Psoas muscle (tissue), 7 donors: ENCODE measurements at regions not wholly inside any gene's neighbourhood (a gene's known extent, or its start where the extent isn't known, plus 50 kb on each side); places are given as distances from the start of the nearest gene placed in this dataset.

Experiments
- ATAC-seq, 4 donors: fragments of 200-7000 bp; cut with Tn5 transposase; one replicate each; pipeline ENCODE4 v1.9.1; 2020; ENCODE audit warnings: moderate library complexity in 3 of 4, mild to moderate bottlenecking in 2 of 4
- DNase-seq, 2 donors: peaks; one replicate each; pipeline ENCODE4 v3.0.0-alpha.2; 2020
- H3K27ac ChIP-seq: fragments of 200-600 bp; one replicate; pipeline ENCODE4 v1.8.0; 2022
- H3K27me3 ChIP-seq, 3 donors: fragments of 200-600 bp in 1 of 3; one replicate each; pipeline versions ENCODE4 v1.6.1 to v1.8.0; 2013 to 2022; ENCODE audit warnings: low read length in 2 of 3, mild to moderate bottlenecking in 2 of 3, moderate library complexity in 1 of 3; ENCODE audit not compliant: insufficient read depth in 3 of 3
- H3K36me3 ChIP-seq, 2 donors: fragments of 200-600 bp in 1 of 2; one replicate each; pipeline versions ENCODE4 v1.6.1 to v1.8.0; 2013 to 2022; ENCODE audit warnings: low read depth in 1 of 2, mild to moderate bottlenecking in 1 of 2, moderate library complexity in 1 of 2; ENCODE audit not compliant: insufficient read depth in 1 of 2
- H3K4me1 ChIP-seq: fragments of 200-600 bp; one replicate; pipeline ENCODE4 v1.8.0; 2022
- H3K4me3 ChIP-seq: fragments of 200-600 bp; one replicate; pipeline ENCODE4 v1.8.0; 2022; ENCODE audit warnings: mild to moderate bottlenecking
- H3K9me3 ChIP-seq: fragments of 200-600 bp; one replicate; pipeline ENCODE4 v1.8.0; 2022
- CTCF ChIP-seq: fragments of 200-600 bp; IDR thresholded peaks from one replicate; pipeline ENCODE4 v1.8.0; 2022; ENCODE audit warnings: antibody characterized with exemption
- WGBS, 3 donors: extraction: QIAGEN DNeasy Blood & Tissue Kit; methylation state at CpG; one replicate each; pipeline versions ENCODE4 v1.1.6 to v1.1.7; 2013; 5-methylcytosine and 5-hydroxymethylcytosine counted together
- intact Hi-C, 2 donors: fragments of 100-400 bp; cut with DNase I; formaldehyde crosslinking; loops; one replicate each; pipeline versions ENCODE4 v1.11.0 to v1.14.2; 2022
- donor health status: healthy with polysubstance abuse.
- donor health status: DM: no; HTN: no; CAD: no; lungs with moderate emphysema.
- donor health status: Bipolar disorder and iron deficiency.
- donor health status: healthy.
- donor health status: DM: yes; HTN: yes; CAD: no.
- donor health status: DM: no; HTN: no; CAD: no.
- donor health status: DM: yes; HTN: yes; CAD: no.

- intact Hi-C loops: loop anchor here in 1 of 2 donors (5.0 kb wide), 1 partner anchor 1513 kb away; no protein-coding TSS in a partner anchor
- WGBS, 3 donors: 57 to 66% (median 59%) methylated on average over 3 of the region's 3 CpGs
- no peak overlapping the region for H3K4me3 ChIP-seq
- no peak for TF ChIP-seq CTCF
- H3K27ac ChIP-seq: no peak overlapping the region
- DNase-seq (no peak), ATAC-seq (no peak)
- no peaks in the 10 kb centered on the region for H3K9me3 ChIP-seq
- H3K36me3 ChIP-seq: no peaks in the 10 kb centered on the region
- H3K27me3 ChIP-seq: no peaks in the 10 kb centered on the region
- no peaks in the 10 kb centered on the region for H3K4me1 ChIP-seq
Observed at GRCh38 chr21:35145626-35146233, 96.6 kb upstream of the RUNX1 start.

- ATAC-seq (no peak), DNase-seq (no peak)
- Histone ChIP-seq H3K4me3 (no peak overlapping the region), H3K27me3 (no peaks in the 10 kb centered on the region), H3K4me1 (no peaks in the 10 kb centered on the region), H3K36me3 (no peaks in the 10 kb centered on the region), H3K27ac (no peak overlapping the region), H3K9me3 (no peaks in the 10 kb centered on the region)
- intact Hi-C loops: loop anchor here in 1 of 2 donors (5.0 kb wide), 1 partner anchor 1513 kb away; no protein-coding TSS in a partner anchor
- TF ChIP-seq CTCF: no peak
- WGBS, 3 donors: 82 to 92% (median 83%) methylated on average over 2 of the region's 2 CpGs
Observed at GRCh38 chr21:35144978-35145377, 95.9 kb upstream of the RUNX1 start.

GRCh38 chr21:35142036-35142815, 93.1 kb upstream of the RUNX1 start:
- no peak for TF ChIP-seq CTCF
- WGBS, 3 donors: 41 to 60% (median 54%) methylated on average over 1 of the region's 1 CpG

GRCh38 chr21:35139382-35139715, 90.2 kb upstream of the RUNX1 start:
- Histone ChIP-seq H3K27ac (no peak overlapping the region), H3K4me1 (peaks cover 2% of the 10 kb centered on the region), H3K9me3 (no peaks in the 10 kb centered on the region), H3K36me3 (no peaks in the 10 kb centered on the region), H3K4me3 (no peak overlapping the region), H3K27me3 (no peaks in the 10 kb centered on the region)
- 74 to 80% (median 76%) methylated on average over 4 of the region's 4 CpGs for WGBS, 3 donors
- ATAC-seq (no peak), DNase-seq (no peak)
- TF ChIP-seq CTCF: no peak
- intact Hi-C loops: no loop called here

More at GRCh38 chr21:35142036-35142815, 93.1 kb upstream of the RUNX1 start:
- intact Hi-C loops: no loop called here
- H3K4me3 ChIP-seq: no peak overlapping the region
- H3K27me3 ChIP-seq: no peaks in the 10 kb centered on the region
- H3K27ac ChIP-seq: no peak overlapping the region
- ATAC-seq (no peak), DNase-seq (no peak)
- no peaks in the 10 kb centered on the region for H3K4me1 ChIP-seq
- H3K36me3 ChIP-seq: no peaks in the 10 kb centered on the region
- no peaks in the 10 kb centered on the region for H3K9me3 ChIP-seq
